ENCODE measurements at regions not wholly inside any gene's neighbourhood (a gene's known extent, or its start where the extent isn't known, plus 50 kb on each side); places are given as distances from the start of the nearest gene placed in this dataset.
"Not testable (repeated sequence)": the region's sequence is repeated elsewhere in the genome, so short reads cannot be mapped to it uniquely, and the experiment has no call there.

DNA sequence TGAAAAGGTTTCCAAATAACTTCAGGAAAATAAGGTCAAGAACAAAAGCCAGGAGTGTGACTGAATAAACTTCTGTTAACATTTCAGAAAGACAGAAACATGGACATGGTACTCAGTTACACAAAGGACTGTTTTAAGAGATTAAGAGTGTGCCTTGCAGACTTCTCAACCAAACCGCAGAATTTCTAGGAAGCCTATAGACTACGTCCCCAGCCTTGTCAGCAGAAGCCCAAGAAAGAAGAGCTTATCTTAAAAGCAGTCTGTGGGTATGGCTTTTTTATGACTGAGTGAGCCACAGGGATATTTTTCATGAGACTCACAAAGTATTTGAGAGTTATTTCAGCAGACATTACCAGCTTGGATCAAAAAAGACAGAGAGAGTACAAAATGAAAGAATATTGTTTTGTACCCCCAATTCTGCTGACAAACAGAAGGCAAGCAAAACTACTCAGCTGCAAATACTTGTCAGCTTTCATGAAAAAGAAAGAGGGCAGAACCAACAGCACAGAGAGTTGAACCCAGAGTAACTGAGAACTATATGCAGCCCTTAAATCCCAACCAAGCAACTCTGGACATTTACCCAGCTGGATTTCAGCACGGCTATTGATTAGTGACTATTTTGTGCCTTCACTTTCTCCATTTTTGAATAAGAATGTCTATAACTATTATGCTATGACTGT, 711.0 kb upstream of the CTNND2 start:
- no peaks in the 10 kb centered on the region for H3K36me3 ChIP-seq (ENCODE audit: control insufficient read depth in 2 of 2, insufficient read depth in 2 of 2, low read length in 1 of 2)
- H3K9me3 ChIP-seq (ENCODE audit: control insufficient read depth in 2 of 2, insufficient read depth in 1 of 2, low read length in 1 of 2) = peaks cover 0 to 4% of the 10 kb centered on the region in 2 donors
- H3K4me3 ChIP-seq (ENCODE audit: low read length in 2 of 2) = no peak overlapping the region
- WGBS = 71% methylated on average over 3 of the region's 3 CpGs
- DNase-seq (ENCODE audit: low read depth in 6 of 9, low spot score in 9 of 9) = no peak
- H3K27me3 ChIP-seq (ENCODE audit: control insufficient read depth in 2 of 2, insufficient read depth in 1 of 2, low read length in 1 of 2) = no peaks in the 10 kb centered on the region
- H3K4me1 ChIP-seq (ENCODE audit: control insufficient read depth in 2 of 2, insufficient read depth in 2 of 2, low read length in 2 of 2) = no peaks in the 10 kb centered on the region
- H3K27ac ChIP-seq (ENCODE audit: low read depth in 1 of 2, low read length in 1 of 2) = no peak overlapping the region

DNA sequence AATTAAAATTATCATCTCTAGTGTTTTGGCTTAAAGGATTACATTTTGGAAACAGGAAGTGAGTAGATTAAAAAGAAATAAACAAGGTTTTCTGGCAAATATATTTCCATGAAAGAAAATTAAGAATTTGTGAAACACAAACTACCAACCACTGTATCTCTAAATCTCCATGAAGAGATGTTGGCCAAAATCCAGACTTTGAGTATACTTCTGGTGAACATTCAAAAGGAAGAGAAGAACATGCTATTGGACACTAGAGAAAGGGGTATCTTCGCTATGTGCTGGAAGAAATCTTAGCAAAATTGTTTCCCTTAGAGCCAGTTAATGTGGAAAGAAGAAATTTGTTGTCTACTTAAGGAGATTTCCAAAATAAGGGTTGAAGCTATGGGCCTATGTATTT, 710.4 kb upstream of the CTNND2 start:
- Histone ChIP-seq H3K27ac (ENCODE audit: low read depth in 1 of 2, low read length in 1 of 2) (no peak overlapping the region), H3K4me3 (ENCODE audit: low read length in 2 of 2) (no peak overlapping the region), H3K9me3 (ENCODE audit: control insufficient read depth in 2 of 2, insufficient read depth in 1 of 2, low read length in 1 of 2) (peaks cover 0 to 4% of the 10 kb centered on the region in 2 donors), H3K4me1 (ENCODE audit: control insufficient read depth in 2 of 2, insufficient read depth in 2 of 2, low read length in 2 of 2) (no peaks in the 10 kb centered on the region), H3K36me3 (ENCODE audit: control insufficient read depth in 2 of 2, insufficient read depth in 2 of 2, low read length in 1 of 2) (no peaks in the 10 kb centered on the region), H3K27me3 (ENCODE audit: control insufficient read depth in 2 of 2, insufficient read depth in 1 of 2, low read length in 1 of 2) (no peaks in the 10 kb centered on the region)
- no peak for DNase-seq (ENCODE audit: low read depth in 6 of 9, low spot score in 9 of 9)
- 77% methylated on average over 1 of the region's 1 CpG for WGBS

DNA sequence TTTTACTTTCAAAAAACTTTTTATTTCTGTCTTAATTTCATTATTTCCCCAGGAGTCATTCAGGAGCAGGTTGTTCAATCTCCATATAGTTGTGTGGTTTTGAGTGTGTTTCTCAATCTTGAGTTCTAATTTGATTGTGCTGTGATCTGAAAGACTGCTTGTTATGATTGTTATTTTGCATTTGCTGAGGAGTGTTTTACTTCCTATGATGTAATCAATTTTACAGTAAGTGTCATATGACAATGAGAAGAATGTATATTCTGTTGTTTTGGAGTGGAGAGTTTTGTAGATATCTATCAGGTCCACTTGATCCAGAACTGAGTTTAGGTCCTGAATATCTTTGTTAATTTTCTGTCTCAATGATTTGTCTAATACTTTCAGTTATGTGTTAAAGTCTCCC, 706.9 kb upstream of the CTNND2 start:
- no peaks in the 10 kb centered on the region for H3K36me3 ChIP-seq (ENCODE audit: control insufficient read depth in 2 of 2, insufficient read depth in 2 of 2, low read length in 1 of 2)
- H3K4me3 ChIP-seq (ENCODE audit: low read length in 2 of 2) = no peak overlapping the region
- peaks cover 0 to 4% of the 10 kb centered on the region in 2 donors for H3K9me3 ChIP-seq (ENCODE audit: control insufficient read depth in 2 of 2, insufficient read depth in 1 of 2, low read length in 1 of 2)
- no peaks in the 10 kb centered on the region for H3K4me1 ChIP-seq (ENCODE audit: control insufficient read depth in 2 of 2, insufficient read depth in 2 of 2, low read length in 2 of 2)
- no peak for DNase-seq (ENCODE audit: low read depth in 6 of 9, low spot score in 9 of 9)
- H3K27me3 ChIP-seq (ENCODE audit: control insufficient read depth in 2 of 2, insufficient read depth in 1 of 2, low read length in 1 of 2) = no peaks in the 10 kb centered on the region
- no peak overlapping the region for H3K27ac ChIP-seq (ENCODE audit: low read depth in 1 of 2, low read length in 1 of 2)

DNA sequence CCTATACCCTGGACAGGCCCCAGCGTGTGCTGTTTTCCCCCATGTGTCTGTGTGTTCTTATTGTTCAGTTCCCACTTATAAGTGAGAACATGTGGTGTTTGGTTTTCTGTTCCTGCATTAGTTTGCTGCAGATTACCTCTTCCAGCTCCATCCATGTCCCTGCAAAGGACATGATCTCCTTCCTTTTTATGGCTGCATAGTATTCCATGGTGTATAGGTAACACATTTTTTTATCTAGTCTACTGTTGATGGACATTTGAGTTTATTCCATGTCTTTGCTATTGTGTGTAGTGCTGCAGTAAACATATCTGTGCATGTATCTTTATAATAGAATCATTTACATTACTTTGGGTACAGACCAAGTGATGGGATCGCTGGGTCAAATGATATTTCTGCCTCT, 703.6 kb upstream of the CTNND2 start:
- H3K4me3 ChIP-seq (ENCODE audit: low read length in 2 of 2); H3K27ac ChIP-seq (ENCODE audit: low read depth in 1 of 2, low read length in 1 of 2); DNase-seq (ENCODE audit: low read depth in 6 of 9, low spot score in 9 of 9); H3K9me3 ChIP-seq (ENCODE audit: control insufficient read depth in 2 of 2, insufficient read depth in 1 of 2, low read length in 1 of 2); H3K4me1 ChIP-seq (ENCODE audit: control insufficient read depth in 2 of 2, insufficient read depth in 2 of 2, low read length in 2 of 2); H3K36me3 ChIP-seq (ENCODE audit: control insufficient read depth in 2 of 2, insufficient read depth in 2 of 2, low read length in 1 of 2); H3K27me3 ChIP-seq (ENCODE audit: control insufficient read depth in 2 of 2, insufficient read depth in 1 of 2, low read length in 1 of 2): not testable (repeated sequence)
- WGBS = 49% methylated on average over 2 of the region's 2 CpGs

DNA sequence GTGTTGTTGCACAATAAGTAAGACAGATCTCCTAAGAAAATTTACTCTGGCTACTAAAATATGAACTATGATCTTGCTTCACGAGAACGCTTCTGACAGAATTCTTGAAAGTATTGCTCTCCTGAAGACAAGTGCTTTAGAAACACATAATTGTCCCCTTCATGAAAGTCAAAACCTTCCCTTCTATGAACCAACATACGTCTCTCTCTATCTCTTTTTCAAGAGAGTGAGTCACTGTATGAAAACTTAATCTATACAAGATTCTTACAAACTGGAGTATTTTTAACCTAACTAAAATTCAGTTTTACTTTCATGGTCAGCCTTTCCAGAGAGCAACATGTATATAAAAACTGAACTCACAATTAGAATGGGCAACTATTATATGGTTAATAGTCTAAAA, 688.0 kb upstream of the CTNND2 start:
- WGBS = 93% methylated on average over 3 of the region's 3 CpGs
- Histone ChIP-seq H3K27ac (ENCODE audit: low read depth in 1 of 2, low read length in 1 of 2) (no peak overlapping the region), H3K27me3 (ENCODE audit: control insufficient read depth in 2 of 2, insufficient read depth in 1 of 2, low read length in 1 of 2) (no peaks in the 10 kb centered on the region), H3K36me3 (ENCODE audit: control insufficient read depth in 2 of 2, insufficient read depth in 2 of 2, low read length in 1 of 2) (no peaks in the 10 kb centered on the region), H3K9me3 (ENCODE audit: control insufficient read depth in 2 of 2, insufficient read depth in 1 of 2, low read length in 1 of 2) (peaks cover 0 to 4% of the 10 kb centered on the region in 2 donors), H3K4me3 (ENCODE audit: low read length in 2 of 2) (no peak overlapping the region), H3K4me1 (ENCODE audit: control insufficient read depth in 2 of 2, insufficient read depth in 2 of 2, low read length in 2 of 2) (no peaks in the 10 kb centered on the region)
- DNase-seq (ENCODE audit: low read depth in 6 of 9, low spot score in 9 of 9) = no peak

DNA sequence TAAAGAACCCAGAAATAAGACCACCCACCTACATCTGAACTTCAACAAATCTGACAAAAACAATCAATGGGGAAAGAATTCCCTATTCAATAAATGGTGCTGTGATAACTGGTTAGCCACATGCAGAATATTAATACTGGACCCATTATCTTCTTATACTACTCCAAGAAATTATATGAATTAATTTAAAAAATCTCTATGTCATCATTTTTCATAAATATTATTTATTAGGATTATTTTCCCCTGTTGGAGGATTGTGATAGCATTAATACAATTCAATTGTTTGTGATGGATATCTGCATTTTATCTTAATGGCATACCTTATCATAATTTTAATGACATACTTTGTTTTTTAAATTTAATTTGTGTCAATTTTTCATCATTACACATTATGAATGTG, 682.2 kb upstream of the CTNND2 start:
- H3K27me3 ChIP-seq (ENCODE audit: control insufficient read depth in 2 of 2, insufficient read depth in 1 of 2, low read length in 1 of 2) = no peaks in the 10 kb centered on the region
- no peaks in the 10 kb centered on the region for H3K36me3 ChIP-seq (ENCODE audit: control insufficient read depth in 2 of 2, insufficient read depth in 2 of 2, low read length in 1 of 2)
- peaks cover 0 to 12% of the 10 kb centered on the region in 2 donors for H3K9me3 ChIP-seq (ENCODE audit: control insufficient read depth in 2 of 2, insufficient read depth in 1 of 2, low read length in 1 of 2)
- H3K27ac ChIP-seq (ENCODE audit: low read depth in 1 of 2, low read length in 1 of 2) = no peak overlapping the region
- DNase-seq (ENCODE audit: low read depth in 6 of 9, low spot score in 9 of 9) = no peak
- no peak overlapping the region for H3K4me3 ChIP-seq (ENCODE audit: low read length in 2 of 2)
- H3K4me1 ChIP-seq (ENCODE audit: control insufficient read depth in 2 of 2, insufficient read depth in 2 of 2, low read length in 2 of 2) = no peaks in the 10 kb centered on the region

DNA sequence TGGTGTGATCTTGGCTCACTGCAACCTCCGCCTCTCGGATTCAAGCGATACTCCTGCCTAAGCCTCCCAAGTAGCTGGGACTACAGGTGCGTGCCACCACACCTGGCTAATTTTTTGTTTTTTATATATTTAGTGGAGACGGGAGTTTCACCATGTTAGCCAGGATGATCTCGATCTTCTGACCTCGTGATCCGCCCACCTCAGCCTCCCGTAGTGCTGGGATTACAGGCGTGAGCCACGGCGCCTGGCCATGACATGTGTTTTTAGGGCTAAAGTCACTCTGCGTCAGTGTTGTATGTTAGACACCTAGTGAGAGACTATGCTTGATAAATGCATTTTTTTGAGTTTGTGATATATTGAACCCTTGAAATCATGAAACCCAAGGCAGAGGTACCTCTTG, 674.6 kb upstream of the CTNND2 start:
- H3K27me3 ChIP-seq (ENCODE audit: control insufficient read depth in 2 of 2, insufficient read depth in 1 of 2, low read length in 1 of 2); H3K27ac ChIP-seq (ENCODE audit: low read depth in 1 of 2, low read length in 1 of 2); DNase-seq (ENCODE audit: low read depth in 6 of 9, low spot score in 9 of 9); H3K9me3 ChIP-seq (ENCODE audit: control insufficient read depth in 2 of 2, insufficient read depth in 1 of 2, low read length in 1 of 2); H3K4me1 ChIP-seq (ENCODE audit: control insufficient read depth in 2 of 2, insufficient read depth in 2 of 2, low read length in 2 of 2); H3K36me3 ChIP-seq (ENCODE audit: control insufficient read depth in 2 of 2, insufficient read depth in 2 of 2, low read length in 1 of 2); H3K4me3 ChIP-seq (ENCODE audit: low read length in 2 of 2): not testable (repeated sequence)
- 93% methylated on average over 13 of the region's 13 CpGs for WGBS

DNA sequence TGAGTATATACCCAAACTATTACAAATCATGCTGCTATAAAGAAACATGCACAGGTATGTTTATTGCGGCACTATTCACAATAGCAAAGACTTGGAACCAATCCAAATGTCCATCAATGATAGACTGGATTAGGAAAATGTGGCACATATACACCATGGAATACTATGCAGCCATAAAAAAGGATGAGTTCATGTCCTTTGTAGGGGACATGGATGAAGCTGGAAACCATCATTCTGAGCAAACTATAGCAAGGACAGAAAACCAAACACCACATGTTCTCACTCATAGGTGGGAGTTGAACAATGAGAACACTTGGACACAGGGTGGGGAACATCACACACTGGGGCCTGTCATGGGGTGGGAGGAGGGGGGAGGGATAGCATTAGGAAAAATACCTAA, 672.7 kb upstream of the CTNND2 start:
- H3K36me3 ChIP-seq (ENCODE audit: control insufficient read depth in 2 of 2, insufficient read depth in 2 of 2, low read length in 1 of 2); H3K4me1 ChIP-seq (ENCODE audit: control insufficient read depth in 2 of 2, insufficient read depth in 2 of 2, low read length in 2 of 2); DNase-seq (ENCODE audit: low read depth in 6 of 9, low spot score in 9 of 9); H3K27ac ChIP-seq (ENCODE audit: low read depth in 1 of 2, low read length in 1 of 2); H3K27me3 ChIP-seq (ENCODE audit: control insufficient read depth in 2 of 2, insufficient read depth in 1 of 2, low read length in 1 of 2); H3K4me3 ChIP-seq (ENCODE audit: low read length in 2 of 2); H3K9me3 ChIP-seq (ENCODE audit: control insufficient read depth in 2 of 2, insufficient read depth in 1 of 2, low read length in 1 of 2): not testable (repeated sequence)
- WGBS = 95% methylated on average over 1 of the region's 1 CpG

DNA sequence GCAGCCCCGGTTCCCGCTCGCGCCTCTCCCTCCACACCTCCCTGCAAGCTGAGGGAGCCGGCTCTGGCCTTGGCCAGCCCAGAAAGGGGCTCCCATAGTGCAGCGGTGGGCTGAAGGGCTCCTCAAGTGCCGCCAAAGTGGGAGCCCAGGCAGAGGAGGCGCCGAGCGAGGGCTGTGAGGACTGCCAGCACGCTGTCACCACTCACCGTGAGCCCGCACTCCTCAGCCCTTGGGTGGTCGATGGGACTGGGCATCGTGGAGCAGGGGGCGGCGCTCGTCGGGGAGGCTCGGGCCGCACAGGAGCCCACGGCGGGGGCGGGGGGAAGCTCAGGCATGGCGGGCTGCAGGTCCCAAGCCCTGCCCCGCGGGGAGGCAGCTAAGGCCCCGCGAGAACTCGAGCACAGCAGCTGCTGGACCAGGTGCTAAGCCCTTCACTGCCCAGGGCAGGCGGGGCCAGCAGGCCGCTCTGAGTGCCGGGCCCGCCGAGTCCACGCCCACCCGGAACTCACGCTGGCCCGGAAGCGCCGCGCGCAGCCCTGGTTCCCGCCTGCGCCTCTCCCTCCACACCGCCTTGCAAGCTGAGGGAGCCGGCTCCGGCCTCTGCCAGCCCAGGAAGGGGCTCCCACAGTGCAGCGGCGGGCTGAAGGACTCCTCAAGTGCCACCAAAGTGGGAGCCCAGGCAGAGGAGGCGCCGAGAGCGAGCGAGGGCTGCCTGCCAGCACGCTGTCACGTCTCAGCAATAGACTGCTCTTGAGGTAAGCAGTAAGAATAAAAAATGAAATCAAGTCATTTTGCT, 670.2 kb upstream of the CTNND2 start:
- H3K9me3 ChIP-seq (ENCODE audit: control insufficient read depth in 2 of 2, insufficient read depth in 1 of 2, low read length in 1 of 2); H3K27ac ChIP-seq (ENCODE audit: low read depth in 1 of 2, low read length in 1 of 2); DNase-seq (ENCODE audit: low read depth in 6 of 9, low spot score in 9 of 9); H3K27me3 ChIP-seq (ENCODE audit: control insufficient read depth in 2 of 2, insufficient read depth in 1 of 2, low read length in 1 of 2); H3K4me3 ChIP-seq (ENCODE audit: low read length in 2 of 2); H3K36me3 ChIP-seq (ENCODE audit: control insufficient read depth in 2 of 2, insufficient read depth in 2 of 2, low read length in 1 of 2); H3K4me1 ChIP-seq (ENCODE audit: control insufficient read depth in 2 of 2, insufficient read depth in 2 of 2, low read length in 2 of 2): not testable (repeated sequence)
- WGBS = 98% methylated on average over 52 of the region's 56 CpGs

All from thymus (tissue), 11 donors.